Medulla oblongata (tissue), 1 donor: ENCODE measurements at regions not wholly inside any gene's neighbourhood (a gene's known extent, or its start where the extent isn't known, plus 50 kb on each side); places are given as distances from the start of the nearest gene placed in this dataset.
"Not testable (repeated sequence)": the region's sequence is repeated elsewhere in the genome, so short reads cannot be mapped to it uniquely, and the experiment has no call there.

Experiments
- DNase-seq: peaks from one replicate; pipeline ENCODE4 v3.0.0-alpha.2; 2015; ENCODE audit errors: extremely low spot score

GRCh38 chr9:102174202-102174601, 435.8 kb upstream of the GRIN3A start:
- not testable (repeated sequence) for DNase-seq

- DNase-seq, result no peak
Observed at GRCh38 chr9:102164247-102164646, 425.8 kb upstream of the GRIN3A start.

- not testable (repeated sequence) for DNase-seq
Observed at GRCh38 chr9:102153081-102153480, 414.6 kb upstream of the GRIN3A start.

GRCh38 chr9:102135768-102136167, 397.3 kb upstream of the GRIN3A start:
- no peak for DNase-seq

GRCh38 chr9:102124465-102124864, 386.0 kb upstream of the GRIN3A start:
- DNase-seq, result no peak

- DNase-seq, result no peak
Observed at GRCh38 chr9:102114557-102114956, 376.1 kb upstream of the GRIN3A start.

GRCh38 chr9:102113191-102113590, 374.7 kb upstream of the GRIN3A start:
- no peak for DNase-seq

- no peak for DNase-seq
Observed at GRCh38 chr9:102106439-102106838, 368.0 kb upstream of the GRIN3A start.

GRCh38 chr9:102101723-102102122, 363.3 kb upstream of the GRIN3A start:
- no peak for DNase-seq

GRCh38 chr9:102087141-102087540, 348.7 kb upstream of the GRIN3A start:
- no peak for DNase-seq

- no peak for DNase-seq
Observed at GRCh38 chr9:102085548-102085947, 347.1 kb upstream of the GRIN3A start.

GRCh38 chr9:102072059-102072764, 333.8 kb upstream of the GRIN3A start:
- no peak for DNase-seq

GRCh38 chr9:102069969-102070368, 331.5 kb upstream of the GRIN3A start:
- DNase-seq, result no peak

- no peak for DNase-seq
Observed at GRCh38 chr9:102054811-102055210, 316.4 kb upstream of the GRIN3A start.

GRCh38 chr9:102049586-102050246, 311.3 kb upstream of the GRIN3A start:
- DNase-seq, result no peak

- DNase-seq, result no peak
Observed at GRCh38 chr9:102047549-102047948, 309.1 kb upstream of the GRIN3A start.

GRCh38 chr9:102044133-102044532, 305.7 kb upstream of the GRIN3A start:
- no peak for DNase-seq

- no peak for DNase-seq
Observed at GRCh38 chr9:102038006-102038405, 299.6 kb upstream of the GRIN3A start.

- DNase-seq, result no peak
Observed at GRCh38 chr9:102035929-102036328, 297.5 kb upstream of the GRIN3A start.

GRCh38 chr9:102032614-102033013, 294.2 kb upstream of the GRIN3A start:
- DNase-seq, result no peak

GRCh38 chr9:102000956-102001355, 262.5 kb upstream of the GRIN3A start:
- DNase-seq, result no peak

- no peak for DNase-seq
Observed at GRCh38 chr9:101999441-101999840, 261.0 kb upstream of the GRIN3A start.

GRCh38 chr9:101995231-101995630, 256.8 kb upstream of the GRIN3A start:
- no peak for DNase-seq

- no peak for DNase-seq
Observed at GRCh38 chr9:101993771-101994170, 255.3 kb upstream of the GRIN3A start.
